Gastroesophageal sphincter (tissue), 3 donors: ENCODE measurements at regions not wholly inside any gene's neighbourhood (a gene's known extent, or its start where the extent isn't known, plus 50 kb on each side); places are given as distances from the start of the nearest gene placed in this dataset.

Experiments
- EP300 ChIP-seq: sonication (generic); formaldehyde crosslinking; IDR thresholded peaks from one replicate; pipeline ENCODE4 v1.6.1; 2017; ENCODE audit warnings: antibody characterized with exemption, mild to moderate bottlenecking
- POLR2A ChIP-seq, 2 donors: fragments of 450-650 bp; IDR thresholded peaks; one replicate each; pipeline ENCODE4 v1.6.1; 2017; ENCODE audit warnings: antibody characterized with exemption in 2 of 2, mild to moderate bottlenecking in 2 of 2, moderate library complexity in 1 of 2
- POLR2AphosphoS5 ChIP-seq: sonication (generic); formaldehyde crosslinking; IDR thresholded peaks from one replicate; pipeline ENCODE4 v1.6.1; 2017; ENCODE audit warnings: antibody characterized with exemption
- TF ChIP-seq, protein P1 (sequence below), 4 experiments: fragments of 200-600 bp in 2 of 4; fragments of 450-650 bp in 2 of 4; sonication (generic) in 1 of 4; IDR thresholded peaks; one replicate each; pipeline ENCODE4 v1.5.1; 2017 to 2019; ENCODE audit warnings: antibody characterized with exemption in 4 of 4, mild to moderate bottlenecking in 2 of 4, moderate library complexity in 2 of 4

DNA sequence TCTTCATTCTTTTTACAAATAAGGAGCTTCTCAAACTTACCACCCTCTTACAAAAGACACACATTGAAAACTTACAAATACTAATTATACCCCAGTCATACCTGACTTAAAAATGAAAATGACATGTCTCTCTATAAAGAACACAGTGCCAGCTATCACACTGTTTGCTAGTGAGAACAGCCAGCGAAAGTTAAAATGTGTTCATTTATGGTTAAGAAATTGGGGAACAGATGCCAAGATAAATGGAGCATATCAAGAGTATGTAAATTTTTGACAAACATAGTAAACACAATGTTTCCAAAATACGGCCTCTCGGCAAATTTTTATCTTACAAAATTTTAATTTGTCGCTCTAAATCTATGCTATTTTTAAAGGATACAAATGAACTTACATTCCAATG lies 1422.9 kb downstream of the KCNT2 start:
- TF ChIP-seq EP300 (no peak), POLR2AphosphoS5 (no peak), POLR2A (IDR thresholded peaks at IDR 0.05) (no peak)
- TF ChIP-seq, protein P1, sequence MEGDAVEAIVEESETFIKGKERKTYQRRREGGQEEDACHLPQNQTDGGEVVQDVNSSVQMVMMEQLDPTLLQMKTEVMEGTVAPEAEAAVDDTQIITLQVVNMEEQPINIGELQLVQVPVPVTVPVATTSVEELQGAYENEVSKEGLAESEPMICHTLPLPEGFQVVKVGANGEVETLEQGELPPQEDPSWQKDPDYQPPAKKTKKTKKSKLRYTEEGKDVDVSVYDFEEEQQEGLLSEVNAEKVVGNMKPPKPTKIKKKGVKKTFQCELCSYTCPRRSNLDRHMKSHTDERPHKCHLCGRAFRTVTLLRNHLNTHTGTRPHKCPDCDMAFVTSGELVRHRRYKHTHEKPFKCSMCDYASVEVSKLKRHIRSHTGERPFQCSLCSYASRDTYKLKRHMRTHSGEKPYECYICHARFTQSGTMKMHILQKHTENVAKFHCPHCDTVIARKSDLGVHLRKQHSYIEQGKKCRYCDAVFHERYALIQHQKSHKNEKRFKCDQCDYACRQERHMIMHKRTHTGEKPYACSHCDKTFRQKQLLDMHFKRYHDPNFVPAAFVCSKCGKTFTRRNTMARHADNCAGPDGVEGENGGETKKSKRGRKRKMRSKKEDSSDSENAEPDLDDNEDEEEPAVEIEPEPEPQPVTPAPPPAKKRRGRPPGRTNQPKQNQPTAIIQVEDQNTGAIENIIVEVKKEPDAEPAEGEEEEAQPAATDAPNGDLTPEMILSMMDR (IDR thresholded peaks at IDR 0.05): no peak
